ENCODE measurements at regions not wholly inside any gene's neighbourhood (a gene's known extent, or its start where the extent isn't known, plus 50 kb on each side); places are given as distances from the start of the nearest gene placed in this dataset.

GRCh38 chr12:42957136-42957535 is 367.6 kb upstream of the PRICKLE1 start:
- TF ChIP-seq CTCF (IDR thresholded peaks at IDR 0.05), result no peak
- no peak for TF ChIP-seq POLR2AphosphoS5 (IDR thresholded peaks at IDR 0.05)
- TF ChIP-seq POLR2A (IDR thresholded peaks at IDR 0.05), result no peak
